WERI-Rb-1 (cell line): ENCODE measurements at regions not wholly inside any gene's neighbourhood (a gene's known extent, or its start where the extent isn't known, plus 50 kb on each side); places are given as distances from the start of the nearest gene placed in this dataset.

Source experiments
- DNase-seq: peaks from one replicate; pipeline ENCODE4 v3.0.0-alpha.2; 2020
- H3K27ac ChIP-seq: fragments of 250-450 bp; sonication (Bioruptor Pico); 2 replicates; pipeline ENCODE4 v1.5.1; 2020; ENCODE audit warnings: mild to moderate bottlenecking, moderate library complexity
- H3K27me3 ChIP-seq: fragments of 250-450 bp; sonication (Bioruptor Pico); 2 replicates; pipeline ENCODE4 v1.5.1; 2021; ENCODE audit warnings: mild to moderate bottlenecking, low read depth, moderate library complexity; ENCODE audit not compliant: insufficient read depth, severe bottlenecking
- H3K36me3 ChIP-seq: fragments of 250-450 bp; sonication (Bioruptor Pico); 2 replicates; pipeline ENCODE4 v1.5.1; 2020; ENCODE audit warnings: mild to moderate bottlenecking, moderate library complexity
- H3K4me3 ChIP-seq: 2 replicates; pipeline ENCODE4 v1.5.1; 2011; ENCODE audit warnings: low read depth, mild to moderate bottlenecking, control low read depth, low read length
- H3K9me3 ChIP-seq: fragments of 250-450 bp; sonication (Bioruptor Pico); 2 replicates; pipeline ENCODE4 v1.5.1; 2021; ENCODE audit warnings: mild to moderate bottlenecking, moderate library complexity; ENCODE audit not compliant: severe bottlenecking
- CTCF ChIP-seq: IDR thresholded peaks from 2 replicates; pipeline ENCODE4 v1.5.1; 2011; ENCODE audit warnings: low read depth, mild to moderate bottlenecking, control low read depth, inconsistent platforms, low read length

- no peaks in the 10 kb centered on the region for H3K27me3 ChIP-seq
- DNase-seq = peak; percentile 99
- TF ChIP-seq CTCF = no peak
- peaks cover 8% of the 10 kb centered on the region for H3K9me3 ChIP-seq
- peak overlapping the region; percentile 2; the same call in 1 of the 2 replicates for H3K4me3 ChIP-seq
- H3K36me3 ChIP-seq = no peaks in the 10 kb centered on the region
- peak overlapping the region; percentile 84 for H3K27ac ChIP-seq
These were observed 99.7 kb upstream of the IRF2BP2 start for GRCh38 chr1:234709473-234710228.

- no peak for TF ChIP-seq CTCF
- peak; percentile 21 for DNase-seq
- peak overlapping the region; percentile 84 for H3K27ac ChIP-seq
These were observed 98.9 kb upstream of the IRF2BP2 start for GRCh38 chr1:234708700-234709395.

GRCh38 chr1:234707641-234708040 is 97.7 kb upstream of the IRF2BP2 start:
- no peak for DNase-seq
- H3K36me3 ChIP-seq = no peaks in the 10 kb centered on the region
- no peak overlapping the region for H3K4me3 ChIP-seq
- TF ChIP-seq CTCF = no peak
- H3K27me3 ChIP-seq = no peaks in the 10 kb centered on the region
- H3K27ac ChIP-seq = peak overlapping the region; percentile 84
- peaks cover 8% of the 10 kb centered on the region for H3K9me3 ChIP-seq

More at GRCh38 chr1:234708700-234709395, 98.9 kb upstream of the IRF2BP2 start:
- Histone ChIP-seq H3K27me3 (no peaks in the 10 kb centered on the region), H3K36me3 (no peaks in the 10 kb centered on the region), H3K9me3 (peaks cover 8% of the 10 kb centered on the region), H3K4me3 (no peak overlapping the region)

- Histone ChIP-seq H3K27me3 (no peaks in the 10 kb centered on the region), H3K36me3 (no peaks in the 10 kb centered on the region), H3K27ac (no peak overlapping the region), H3K4me3 (no peak overlapping the region), H3K9me3 (peaks cover 8% of the 10 kb centered on the region)
- no peak for DNase-seq
- no peak for TF ChIP-seq CTCF
These were observed 97.0 kb upstream of the IRF2BP2 start for GRCh38 chr1:234706931-234707330.

- DNase-seq = peak; percentile 2
- no peaks in the 10 kb centered on the region for H3K36me3 ChIP-seq
- H3K27me3 ChIP-seq = no peaks in the 10 kb centered on the region
- TF ChIP-seq CTCF = no peak
- no peak overlapping the region for H3K27ac ChIP-seq
- H3K9me3 ChIP-seq = peaks cover 8% of the 10 kb centered on the region
- no peak overlapping the region for H3K4me3 ChIP-seq
These were observed 96.2 kb upstream of the IRF2BP2 start for GRCh38 chr1:234706199-234706598.
